ENCODE measurements at regions not wholly inside any gene's neighbourhood (a gene's known extent, or its start where the extent isn't known, plus 50 kb on each side); places are given as distances from the start of the nearest gene placed in this dataset.

GRCh38 chr1:245094954-245095353 lies 59.8 kb upstream of the KIF26B start:
- intact Hi-C loops (cut with DNase I), result no loop called here
- ATAC-seq, result no peak
- WGBS, 2 donors, result 34 to 65% methylated on average over 5 of the region's 5 CpGs
- H3K27me3 ChIP-seq, result no peaks in the 10 kb centered on the region
- TF ChIP-seq, protein P1, sequence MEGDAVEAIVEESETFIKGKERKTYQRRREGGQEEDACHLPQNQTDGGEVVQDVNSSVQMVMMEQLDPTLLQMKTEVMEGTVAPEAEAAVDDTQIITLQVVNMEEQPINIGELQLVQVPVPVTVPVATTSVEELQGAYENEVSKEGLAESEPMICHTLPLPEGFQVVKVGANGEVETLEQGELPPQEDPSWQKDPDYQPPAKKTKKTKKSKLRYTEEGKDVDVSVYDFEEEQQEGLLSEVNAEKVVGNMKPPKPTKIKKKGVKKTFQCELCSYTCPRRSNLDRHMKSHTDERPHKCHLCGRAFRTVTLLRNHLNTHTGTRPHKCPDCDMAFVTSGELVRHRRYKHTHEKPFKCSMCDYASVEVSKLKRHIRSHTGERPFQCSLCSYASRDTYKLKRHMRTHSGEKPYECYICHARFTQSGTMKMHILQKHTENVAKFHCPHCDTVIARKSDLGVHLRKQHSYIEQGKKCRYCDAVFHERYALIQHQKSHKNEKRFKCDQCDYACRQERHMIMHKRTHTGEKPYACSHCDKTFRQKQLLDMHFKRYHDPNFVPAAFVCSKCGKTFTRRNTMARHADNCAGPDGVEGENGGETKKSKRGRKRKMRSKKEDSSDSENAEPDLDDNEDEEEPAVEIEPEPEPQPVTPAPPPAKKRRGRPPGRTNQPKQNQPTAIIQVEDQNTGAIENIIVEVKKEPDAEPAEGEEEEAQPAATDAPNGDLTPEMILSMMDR (IDR thresholded peaks at IDR 0.05), result no peak
- TF ChIP-seq POLR2A (IDR thresholded peaks at IDR 0.05), result no peak
- DNase-seq, result no peak
- H3K4me1 ChIP-seq, result no peaks in the 10 kb centered on the region
- no peaks in the 10 kb centered on the region for H3K36me3 ChIP-seq (replicated peaks in 1 of 2; ENCODE audit: insufficient read depth in 1 of 2, low read depth in 2 of 2)
- H3K9me3 ChIP-seq, result no peaks in the 10 kb centered on the region
- no peak overlapping the region for H3K27ac ChIP-seq
- H3K4me3 ChIP-seq, result no peak overlapping the region

GRCh38 chr1:245094092-245094491 lies 60.7 kb upstream of the KIF26B start:
- Histone ChIP-seq H3K36me3 (replicated peaks in 1 of 2; ENCODE audit: insufficient read depth in 1 of 2, low read depth in 2 of 2) (no peaks in the 10 kb centered on the region), H3K4me3 (no peak overlapping the region), H3K27ac (no peak overlapping the region), H3K4me1 (no peaks in the 10 kb centered on the region), H3K9me3 (no peaks in the 10 kb centered on the region), H3K27me3 (no peaks in the 10 kb centered on the region)
- WGBS, 2 donors, result 88 to 93% methylated on average over 10 of the region's 10 CpGs
- ATAC-seq (no peak), DNase-seq (no peak)
- intact Hi-C loops (cut with DNase I), result no loop called here
- TF ChIP-seq POLR2A (IDR thresholded peaks at IDR 0.05), result no peak
- TF ChIP-seq, protein P1 (IDR thresholded peaks at IDR 0.05), result no peak

DNA sequence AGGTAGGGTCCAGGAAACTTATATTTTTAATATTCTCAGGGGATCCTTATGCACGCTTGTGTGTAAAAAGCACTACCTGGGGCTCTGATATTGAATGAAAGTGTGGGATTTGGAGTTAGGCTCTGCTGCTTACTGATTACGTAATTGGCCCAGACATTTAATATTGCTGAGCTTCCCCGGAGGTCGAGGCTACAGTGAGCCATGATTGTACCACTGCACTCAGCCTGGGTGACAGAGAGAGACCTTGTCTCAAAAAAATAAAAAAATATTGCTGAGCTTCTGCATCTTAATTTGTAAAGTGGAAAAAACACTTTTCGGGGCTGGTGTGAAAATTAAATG lies 62.2 kb upstream of the KIF26B start:
- ATAC-seq (no peak), DNase-seq (no peak)
- intact Hi-C loops (cut with DNase I), result no loop called here
- 76 to 87% methylated on average over 5 of the region's 5 CpGs for WGBS, 2 donors
- TF ChIP-seq POLR2A (IDR thresholded peaks at IDR 0.05), result no peak
- TF ChIP-seq, protein P1 (IDR thresholded peaks at IDR 0.05), result no peak
- Histone ChIP-seq H3K27ac (no peak overlapping the region), H3K9me3 (no peaks in the 10 kb centered on the region), H3K36me3 (replicated peaks in 1 of 2; ENCODE audit: insufficient read depth in 1 of 2, low read depth in 2 of 2) (no peaks in the 10 kb centered on the region), H3K27me3 (no peaks in the 10 kb centered on the region), H3K4me3 (no peak overlapping the region), H3K4me1 (no peaks in the 10 kb centered on the region)

- Histone ChIP-seq H3K4me1 (no peaks in the 10 kb centered on the region), H3K27me3 (no peaks in the 10 kb centered on the region), H3K27ac (no peak overlapping the region), H3K9me3 (no peaks in the 10 kb centered on the region), H3K36me3 (replicated peaks in 1 of 2; ENCODE audit: insufficient read depth in 1 of 2, low read depth in 2 of 2) (no peaks in the 10 kb centered on the region), H3K4me3 (no peak overlapping the region)
- no peak for TF ChIP-seq POLR2A (IDR thresholded peaks at IDR 0.05)
- peak; percentile 53 for ATAC-seq
- 79 to 82% methylated on average over 12 of the region's 12 CpGs for WGBS, 2 donors
- DNase-seq, result peak in 3 of 4 donors; percentile 12 to 37 (median 16)
- intact Hi-C loops (cut with DNase I), result no loop called here
Measured at GRCh38 chr1:245091818-245092637, 62.8 kb upstream of the KIF26B start.

GRCh38 chr1:245091171-245091621 lies 63.6 kb upstream of the KIF26B start:
- H3K27me3 ChIP-seq, result no peaks in the 10 kb centered on the region
- intact Hi-C loops (cut with DNase I), result no loop called here
- no peak for ATAC-seq
- no peak for DNase-seq
- H3K9me3 ChIP-seq, result no peaks in the 10 kb centered on the region
- no peak overlapping the region for H3K27ac ChIP-seq
- 90 to 93% methylated on average over 16 of the region's 16 CpGs for whole genome bisulfite sequencing, 2 donors
- TF ChIP-seq, protein P1 (IDR thresholded peaks at IDR 0.05), result no peak
- TF ChIP-seq POLR2A (IDR thresholded peaks at IDR 0.05), result no peak
- H3K4me1 ChIP-seq, result no peaks in the 10 kb centered on the region
- no peak overlapping the region for H3K4me3 ChIP-seq
- H3K36me3 ChIP-seq (replicated peaks in 1 of 2; ENCODE audit: insufficient read depth in 1 of 2, low read depth in 2 of 2), result no peaks in the 10 kb centered on the region

Data from body of pancreas (tissue), 4 donors.